ENCODE measurements at regions not wholly inside any gene's neighbourhood (a gene's known extent, or its start where the extent isn't known, plus 50 kb on each side); places are given as distances from the start of the nearest gene placed in this dataset.

DNA sequence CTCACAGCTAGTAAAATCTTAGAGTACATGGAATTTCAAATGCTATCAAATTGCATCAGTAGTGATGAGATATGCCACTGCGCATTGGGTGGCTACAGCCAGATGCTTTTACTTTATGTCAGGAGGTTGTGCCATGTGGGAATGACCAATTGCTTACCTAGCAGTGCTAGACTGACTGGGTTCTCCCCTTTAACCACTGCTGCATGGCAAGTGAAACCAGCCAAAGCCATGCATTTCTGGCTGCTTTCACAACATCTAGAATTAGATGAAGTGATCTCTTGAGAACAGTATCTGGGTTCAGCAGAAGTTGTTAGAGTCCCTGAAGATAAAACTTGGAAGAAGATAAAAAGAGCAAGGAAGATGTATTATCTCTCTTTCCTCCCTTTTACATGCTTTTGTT lies 1174.2 kb upstream of the CDH2 start:
- no peaks in the 10 kb centered on the region for H3K9me3 ChIP-seq (ENCODE audit: control insufficient read depth, low read depth, low read length)
- H2BK120ac ChIP-seq (ENCODE audit: low read depth, low read length, poor library complexity, severe bottlenecking), result no peak overlapping the region
- no peak overlapping the region for H2AK5ac ChIP-seq (ENCODE audit: insufficient read length, low read length)
- peaks cover 4 to 15% of the 10 kb centered on the region in 2 experiments; a peak in 4 of 5 replicates for H3K9me3 Mint-ChIP-seq
- no peak overlapping the region for H4K8ac ChIP-seq (replicated peaks; ENCODE audit: insufficient read length, low read depth, low read length)
- H3K27me3 ChIP-seq (ENCODE audit: insufficient read depth, low read length), result no peaks in the 10 kb centered on the region
- no peaks in the 10 kb centered on the region for H3K79me2 ChIP-seq (ENCODE audit: insufficient read depth, low read length)
- no peak overlapping the region for H3K27ac ChIP-seq (ENCODE audit: insufficient read length, low read depth, low read length)
- H4K5ac ChIP-seq (ENCODE audit: insufficient read length, low read depth, low read length), result no peak overlapping the region
- no peaks in the 10 kb centered on the region for H3K79me1 ChIP-seq (ENCODE audit: insufficient read depth, low read depth, low read length, poor library complexity, severe bottlenecking)
- H3K23ac ChIP-seq (ENCODE audit: insufficient read length, low read depth, low read length), result no peak overlapping the region
- no peak overlapping the region for H3K14ac ChIP-seq (ENCODE audit: insufficient read depth, low read length)
- H2BK5ac ChIP-seq (ENCODE audit: insufficient read length, low read length), result no peak overlapping the region
- no peak overlapping the region for H2AFZ ChIP-seq (ENCODE audit: low read length)
- no peak overlapping the region for H4K91ac ChIP-seq (ENCODE audit: insufficient read length, low read depth, low read length)
- no peaks in the 10 kb centered on the region for H3K23me2 ChIP-seq (ENCODE audit: insufficient read length, low read depth, low read length, poor library complexity, severe bottlenecking)
- H3K36me3 Mint-ChIP-seq (ENCODE audit: insufficient read depth in 1 of 3, low read depth in 3 of 3), result peaks cover 0 to 6% (median 1%) of the 10 kb centered on the region in 3 experiments; a peak in 3 of 7 replicates
- H3K27me3 Mint-ChIP-seq (ENCODE audit: low read depth), result no peaks in the 10 kb centered on the region
- no peak overlapping the region for H3K18ac ChIP-seq (ENCODE audit: insufficient read length, low read depth, low read length)
- no peaks in the 10 kb centered on the region for H3K4me1 ChIP-seq (ENCODE audit: insufficient read depth, low read length)
- no peak for DNase-seq
- no peak overlapping the region for H3T11ph ChIP-seq (ENCODE audit: low read length)
- H4K20me1 ChIP-seq (ENCODE audit: control insufficient read depth, insufficient read depth, insufficient read length), result no peaks in the 10 kb centered on the region
- TF ChIP-seq, protein P1, sequence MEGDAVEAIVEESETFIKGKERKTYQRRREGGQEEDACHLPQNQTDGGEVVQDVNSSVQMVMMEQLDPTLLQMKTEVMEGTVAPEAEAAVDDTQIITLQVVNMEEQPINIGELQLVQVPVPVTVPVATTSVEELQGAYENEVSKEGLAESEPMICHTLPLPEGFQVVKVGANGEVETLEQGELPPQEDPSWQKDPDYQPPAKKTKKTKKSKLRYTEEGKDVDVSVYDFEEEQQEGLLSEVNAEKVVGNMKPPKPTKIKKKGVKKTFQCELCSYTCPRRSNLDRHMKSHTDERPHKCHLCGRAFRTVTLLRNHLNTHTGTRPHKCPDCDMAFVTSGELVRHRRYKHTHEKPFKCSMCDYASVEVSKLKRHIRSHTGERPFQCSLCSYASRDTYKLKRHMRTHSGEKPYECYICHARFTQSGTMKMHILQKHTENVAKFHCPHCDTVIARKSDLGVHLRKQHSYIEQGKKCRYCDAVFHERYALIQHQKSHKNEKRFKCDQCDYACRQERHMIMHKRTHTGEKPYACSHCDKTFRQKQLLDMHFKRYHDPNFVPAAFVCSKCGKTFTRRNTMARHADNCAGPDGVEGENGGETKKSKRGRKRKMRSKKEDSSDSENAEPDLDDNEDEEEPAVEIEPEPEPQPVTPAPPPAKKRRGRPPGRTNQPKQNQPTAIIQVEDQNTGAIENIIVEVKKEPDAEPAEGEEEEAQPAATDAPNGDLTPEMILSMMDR (conservative IDR thresholded peaks at IDR 0.05), result no peak
- no peak overlapping the region for H2BK15ac ChIP-seq (ENCODE audit: low read depth, low read length)
- H3K9ac ChIP-seq (ENCODE audit: extremely low read depth, insufficient read length, low read length), result no peak overlapping the region
- H2BK12ac ChIP-seq (ENCODE audit: insufficient read length, low read depth, low read length), result no peak overlapping the region
- H3K4ac ChIP-seq (ENCODE audit: low read depth, low read length), result no peak overlapping the region
- H3K4me3 Mint-ChIP-seq, result no peak overlapping the region
- no peak overlapping the region for H3K56ac ChIP-seq (ENCODE audit: insufficient read length, low read depth, low read length)
- WGBS (ENCODE audit: extremely low coverage, insufficient read length, low lambda C conversion rate), result no CpG with 5 or more reads among the region's 1 CpG
- H3K27ac Mint-ChIP-seq, result no peak overlapping the region
- H2BK20ac ChIP-seq (ENCODE audit: low read depth, low read length, poor library complexity, severe bottlenecking), result no peak overlapping the region
- peaks cover 0 to 2% of the 10 kb centered on the region in 2 experiments; a peak in 1 of 4 replicates for H3K4me1 Mint-ChIP-seq
- H3K4me2 ChIP-seq (ENCODE audit: insufficient read depth, insufficient read length, low read length), result no peak overlapping the region
